ENCODE measurements at regions not wholly inside any gene's neighbourhood (a gene's known extent, or its start where the extent isn't known, plus 50 kb on each side); places are given as distances from the start of the nearest gene placed in this dataset.

- intact Hi-C loops (cut with DNase I) = no loop called here
- Histone ChIP-seq H3K4me3 (no peak overlapping the region), H3K9me3 (no peaks in the 10 kb centered on the region), H3K27me3 (no peaks in the 10 kb centered on the region), H3K36me3 (no peaks in the 10 kb centered on the region), H3K27ac (replicated peaks in 1 of 4) (no peak overlapping the region), H3K4me1 (no peaks in the 10 kb centered on the region)
- WGBS = 77% methylated on average over 3 of the region's 3 CpGs
- TF ChIP-seq EP300 (IDR thresholded peaks at IDR 0.05) (no peak), POLR2AphosphoS5 (IDR thresholded peaks at IDR 0.05) (no peak), POLR2A (IDR thresholded peaks at IDR 0.05; ENCODE audit: low read depth) (no peak), CTCF (IDR thresholded peaks at IDR 0.05) (no peak)
- no peak for DNase-seq (ENCODE audit: extremely low spot score)
Observed at GRCh38 chr16:72482695-72483094, 310.7 kb upstream of the PMFBP1 start.

GRCh38 chr16:72481419-72481818 lies 309.5 kb upstream of the PMFBP1 start:
- H3K4me1 ChIP-seq = no peaks in the 10 kb centered on the region
- no peak overlapping the region for H3K27ac ChIP-seq (replicated peaks in 1 of 4)
- TF ChIP-seq EP300 (IDR thresholded peaks at IDR 0.05) = no peak
- no peaks in the 10 kb centered on the region for H3K36me3 ChIP-seq
- no peaks in the 10 kb centered on the region for H3K9me3 ChIP-seq
- intact Hi-C loops (cut with DNase I) = no loop called here
- DNase-seq (ENCODE audit: extremely low spot score) = no peak
- no peak overlapping the region for H3K4me3 ChIP-seq
- no peaks in the 10 kb centered on the region for H3K27me3 ChIP-seq

- Histone ChIP-seq H3K27me3 (no peaks in the 10 kb centered on the region), H3K36me3 (no peaks in the 10 kb centered on the region), H3K27ac (replicated peaks in 1 of 4) (no peak overlapping the region), H3K9me3 (no peaks in the 10 kb centered on the region), H3K4me1 (no peaks in the 10 kb centered on the region), H3K4me3 (no peak overlapping the region)
- no peak for DNase-seq (ENCODE audit: extremely low spot score)
- 76% methylated on average over 2 of the region's 2 CpGs for WGBS
- intact Hi-C loops (cut with DNase I) = no loop called here
- TF ChIP-seq POLR2A (IDR thresholded peaks at IDR 0.05; ENCODE audit: low read depth) = no peak
- no peak for TF ChIP-seq EP300 (IDR thresholded peaks at IDR 0.05)
- TF ChIP-seq CTCF (IDR thresholded peaks at IDR 0.05) = no peak
- TF ChIP-seq POLR2AphosphoS5 (IDR thresholded peaks at IDR 0.05) = no peak
Observed at GRCh38 chr16:72480911-72481310, 309.0 kb upstream of the PMFBP1 start.

- Histone ChIP-seq H3K4me1 (no peaks in the 10 kb centered on the region), H3K27ac (replicated peaks in 1 of 4) (no peak overlapping the region), H3K36me3 (no peaks in the 10 kb centered on the region), H3K9me3 (no peaks in the 10 kb centered on the region), H3K4me3 (no peak overlapping the region), H3K27me3 (no peaks in the 10 kb centered on the region)
- no peak for TF ChIP-seq POLR2A (IDR thresholded peaks at IDR 0.05; ENCODE audit: low read depth)
- TF ChIP-seq CTCF (IDR thresholded peaks at IDR 0.05) = no peak
- no peak for TF ChIP-seq POLR2AphosphoS5 (IDR thresholded peaks at IDR 0.05)
- TF ChIP-seq EP300 (IDR thresholded peaks at IDR 0.05) = no peak
- intact Hi-C loops (cut with DNase I) = no loop called here
- 75% methylated on average over 3 of the region's 3 CpGs for WGBS
- DNase-seq (ENCODE audit: extremely low spot score) = no peak
Observed at GRCh38 chr16:72475688-72476087, 303.7 kb upstream of the PMFBP1 start.

GRCh38 chr16:72474501-72475123 lies 302.7 kb upstream of the PMFBP1 start:
- TF ChIP-seq POLR2AphosphoS5 (IDR thresholded peaks at IDR 0.05) (no peak), CTCF (IDR thresholded peaks at IDR 0.05) (no peak), POLR2A (IDR thresholded peaks at IDR 0.05; ENCODE audit: low read depth) (no peak), EP300 (IDR thresholded peaks at IDR 0.05) (no peak)
- intact Hi-C loops (cut with DNase I) = no loop called here
- Histone ChIP-seq H3K36me3 (no peaks in the 10 kb centered on the region), H3K27ac (replicated peaks in 1 of 4) (no peak overlapping the region), H3K4me1 (no peaks in the 10 kb centered on the region), H3K4me3 (no peak overlapping the region), H3K9me3 (no peaks in the 10 kb centered on the region), H3K27me3 (no peaks in the 10 kb centered on the region)
- 73% methylated on average over 2 of the region's 2 CpGs for WGBS
- no peak for DNase-seq (ENCODE audit: extremely low spot score)

Data from esophagus muscularis mucosa (tissue), 4 donors.